K562 (cell line): ENCODE measurements at regions not wholly inside any gene's neighbourhood (a gene's known extent, or its start where the extent isn't known, plus 50 kb on each side); places are given as distances from the start of the nearest gene placed in this dataset.

ENCODE experiments used
- ATAC-seq: fragments of 200-7000 bp; cut with Tn5 transposase; 3 replicates; pipeline ENCODE4 v1.9.1; 2020; ENCODE audit warnings: moderate library complexity
- BruUV-seq: library from RNA; stranded (reverse); fragments of 400-500 nt; replicated peaks from 2 replicates; lab custom pipeline; 2021; lab: Mats Ljungman, UMichigan
- CTCF ChIA-PET: fragments of 300-600 bp; formaldehyde crosslinking; extraction: SDS; loops from one replicate; lab custom pipeline; 2021; ENCODE audit warnings: low intra/inter-chr PET ratio; lab: Yijun Ruan, JAX
- POLR2A ChIA-PET: fragments of 300-600, 350-650 bp; sonication (Branson Sonifier 250); formaldehyde crosslinking; extraction: SDS; loops from one replicate; lab custom pipeline; 2021; ENCODE audit warnings: antibody characterized with exemption, inconsistent platforms; lab: Yijun Ruan, JAX
- DNase-seq, 4 experiments: peaks; one replicate each; pipeline versions ENCODE4 v3.0.0 to v3.0.0-alpha.2; 2011 to 2018; ENCODE audit warnings: low spot score in 3 of 4, mixed read lengths in 3 of 4; ENCODE audit errors: extremely low read depth in 1 of 4
- FAIRE-seq: peaks from 2 replicates; lab custom pipeline; 2011; peaks lifted over from hg19 to GRCh38; lab: Jason Lieb, UNC
- H2AFZ ChIP-seq: 2 replicates; pipeline ENCODE4 v1.6.0; 2011; ENCODE audit warnings: low read depth, low read length, control low read depth, inconsistent platforms
- H3K27ac ChIP-seq: fragments of 200-600 bp; 3 replicates; pipeline ENCODE4 v1.8.0; 2011; ENCODE audit warnings: low read depth, mild to moderate bottlenecking, control low read depth, inconsistent platforms, low read length, moderate library complexity, mixed read lengths; ENCODE audit errors: extremely low read depth
- H3K27me3 ChIP-seq, 2 experiments: fragments of 300-600 bp in 1 of 2; 2 replicates in 1 of 2; 3 replicates in 1 of 2; pipeline versions ENCODE4 v1.6.0 to v1.8.0; 2011; ENCODE audit warnings: inconsistent platforms in 2 of 2, low read length in 2 of 2, mild to moderate bottlenecking in 1 of 2, mixed read lengths in 1 of 2, moderate library complexity in 1 of 2; ENCODE audit not compliant: control insufficient read depth in 2 of 2, insufficient read depth in 2 of 2
- H3K36me3 ChIP-seq: fragments of 300-600 bp; 3 replicates; pipeline ENCODE4 v1.8.0; 2011; ENCODE audit warnings: mild to moderate bottlenecking, low read length, inconsistent platforms; ENCODE audit not compliant: control insufficient read depth, insufficient read depth
- H3K4me1 ChIP-seq, 2 experiments: fragments of 200-600 bp in 1 of 2; replicated peaks in 1 of 2; 2 replicates in 1 of 2; 3 replicates in 1 of 2; pipeline versions ENCODE4 v1.5.1 to v1.8.0; 2011; ENCODE audit warnings: inconsistent platforms in 2 of 2, low read length in 2 of 2, mild to moderate bottlenecking in 1 of 2, mixed read lengths in 1 of 2, moderate library complexity in 1 of 2; ENCODE audit not compliant: control insufficient read depth in 2 of 2, insufficient read depth in 2 of 2
- H3K4me2 ChIP-seq: 2 replicates; pipeline ENCODE4 v1.6.1; 2011; ENCODE audit warnings: low read length, control low read depth, inconsistent platforms, mixed read lengths; ENCODE audit not compliant: insufficient read depth
- H3K4me3 ChIP-seq: fragments of 200-600 bp; sonication (generic), shearing (Covaris generic); 2 replicates; pipeline ENCODE4 v1.5.1; 2016; ENCODE audit warnings: control low read depth, inconsistent platforms
- H3K79me2 ChIP-seq: fragments of 200-600 bp; 3 replicates; pipeline ENCODE4 v1.8.0; 2011; ENCODE audit warnings: low read length, inconsistent platforms; ENCODE audit not compliant: control insufficient read depth, insufficient read depth
- H3K9ac ChIP-seq, 2 experiments: 2 replicates each; pipeline versions ENCODE4 v1.6.0 to v1.6.1; 2011; ENCODE audit warnings: low read depth in 2 of 2, low read length in 2 of 2, control low read depth in 1 of 2, inconsistent platforms in 1 of 2, mild to moderate bottlenecking in 1 of 2, mixed read lengths in 1 of 2; ENCODE audit not compliant: insufficient read depth in 1 of 2
- H3K9me1 ChIP-seq: one replicate; pipeline ENCODE4 v1.6.0; 2011; ENCODE audit warnings: inconsistent platforms, mild to moderate bottlenecking, low read length, moderate library complexity; ENCODE audit not compliant: control insufficient read depth, insufficient read depth
- H3K9me3 ChIP-seq: replicated peaks from 2 replicates; pipeline ENCODE4 v1.5.1; 2011; ENCODE audit warnings: low read depth, low read length, inconsistent platforms; ENCODE audit not compliant: control insufficient read depth, insufficient read depth
- H4K20me1 ChIP-seq: replicated peaks from 2 replicates; pipeline ENCODE4 v1.6.1; 2011; ENCODE audit warnings: low read length, inconsistent platforms, mixed read lengths; ENCODE audit not compliant: control insufficient read depth, insufficient read depth
- CBX2 ChIP-seq: fragments of 200-600 bp; sonication (generic); IDR thresholded peaks from one replicate; pipeline ENCODE4 v1.6.1; 2012; ENCODE audit warnings: mild to moderate bottlenecking, low read length, inconsistent platforms; ENCODE audit not compliant: insufficient read depth, poor library complexity, severe bottlenecking
- CBX8 ChIP-seq: fragments of 200-600 bp; sonication (generic); IDR thresholded peaks from 2 replicates; pipeline ENCODE4 v1.6.1; 2012; ENCODE audit warnings: borderline replicate concordance, mixed run types, low read depth, mild to moderate bottlenecking, moderate library complexity, mixed read lengths, low read length, control low read depth, inconsistent platforms; ENCODE audit not compliant: poor library complexity, severe bottlenecking; ENCODE audit errors: extremely low read depth
- CUX1 ChIP-seq: fragments of 200-800 bp; sonication (Bioruptor generic); IDR thresholded peaks from 2 replicates; pipeline ENCODE4 v1.6.1; 2016; ENCODE audit warnings: missing genetic modification characterization, missing compliant biosample characterization
- FOXM1 ChIP-seq, 2 experiments: fragments of 450-650 bp in 1 of 2; sonication (generic) in 1 of 2; formaldehyde crosslinking in 1 of 2; IDR thresholded peaks; 2 replicates each; pipeline versions ENCODE4 v1.6.1 to v1.9.0; 2017 to 2022; ENCODE audit warnings: low read depth in 2 of 2, mild to moderate bottlenecking in 2 of 2, missing genetic modification reagents in 1 of 2, moderate library complexity in 1 of 2
- GABPB1 ChIP-seq: sonication (generic); formaldehyde crosslinking; IDR thresholded peaks from 2 replicates; pipeline ENCODE4 v1.8.0; 2022; ENCODE audit warnings: mild to moderate bottlenecking, missing genetic modification reagents
- MAZ ChIP-seq, 2 experiments: fragments of 450-650 bp in 1 of 2; sonication (generic) in 1 of 2; formaldehyde crosslinking; IDR thresholded peaks in 1 of 2; conservative IDR thresholded peaks in 1 of 2; 2 replicates each; pipeline versions ENCODE4 v1.4.0 to v1.5.0; 2020; ENCODE audit warnings: mild to moderate bottlenecking in 1 of 2, missing genetic modification reagents in 1 of 2
- NONO ChIP-seq, 2 experiments: fragments of 200-400 bp in 1 of 2; fragments of 450-650 bp in 1 of 2; formaldehyde crosslinking in 1 of 2; IDR thresholded peaks; 2 replicates each; pipeline ENCODE4 v1.6.1; 2017; ENCODE audit warnings: low read depth in 2 of 2, mild to moderate bottlenecking in 2 of 2, moderate library complexity in 2 of 2, low read length in 1 of 2
- SMARCA4 ChIP-seq: fragments of 450-650 bp; IDR thresholded peaks from 2 replicates; pipeline ENCODE4 v1.6.1; 2016
- SOX6 ChIP-seq: fragments of 450-650 bp; IDR thresholded peaks from 2 replicates; pipeline ENCODE4 v1.6.1; 2014; ENCODE audit warnings: mild to moderate bottlenecking
- TCFL5 ChIP-seq: fragments of 250-450 bp; sonication (Bioruptor Pico); conservative IDR thresholded peaks from 2 replicates; pipeline ENCODE4 v1.6.1; 2021; ENCODE audit warnings: mild to moderate bottlenecking, moderate library complexity, matching md5 sums
- UBTF ChIP-seq, 2 experiments: IDR thresholded peaks; 2 replicates each; pipeline ENCODE4 v1.6.1; 2012; ENCODE audit warnings: improper control_type of control experiment in 2 of 2, low read depth in 2 of 2, low read length in 2 of 2, borderline replicate concordance in 1 of 2
- ZFX ChIP-seq: sonication (generic); formaldehyde crosslinking; IDR thresholded peaks from 2 replicates; pipeline ENCODE4 v1.8.0; 2022; ENCODE audit warnings: mild to moderate bottlenecking, missing genetic modification reagents, moderate library complexity
- ZNF507 ChIP-seq: conservative IDR thresholded peaks from 2 replicates; pipeline ENCODE4 v1.6.1; 2017; ENCODE audit warnings: missing genetic modification characterization, missing compliant biosample characterization
- WGBS: fragments of 100-300 bp; shearing (Covaris generic); methylation state at CpG from one replicate; pipeline ENCODE4 v1.1.6; 2016; ENCODE audit warnings: low coverage, mixed read lengths; ENCODE audit not compliant: insufficient coverage; ENCODE audit errors: missing lambda C conversion rate; 5-methylcytosine and 5-hydroxymethylcytosine counted together
- in situ Hi-C: fragments of 300-500 bp; cut with MboI; formaldehyde crosslinking; loops from 4 replicates; pipeline ENCODE4 v1.15.0; 2018; ENCODE audit warnings: inconsistent platforms, mixed read lengths
- intact Hi-C: fragments of 100-400 bp; cut with micrococcal nuclease; formaldehyde crosslinking; loops from 2 replicates; pipeline ENCODE4 v1.14.2; 2022

- in situ Hi-C loops = no loop called here
- no peaks in the 10 kb centered on the region for H3K36me3 ChIP-seq
- ATAC-seq = no peak
- no TSS peak for BruUV-seq
- no peaks in the 10 kb centered on the region for H3K9me3 ChIP-seq
- peaks cover 0 to 13% of the 10 kb centered on the region in 2 experiments; a peak in 3 of 5 replicates for H3K4me1 ChIP-seq
- intact Hi-C loops = loop anchor here (10.0 kb wide), 1 partner anchor 487 kb away; no protein-coding TSS in a partner anchor
- H3K79me2 ChIP-seq = no peaks in the 10 kb centered on the region
- ChIA-PET POLR2A (no interaction called here), CTCF (no interaction called here)
- H4K20me1 ChIP-seq = peaks cover 6% of the 10 kb centered on the region; the same call in 1 of the 2 replicates
- H3K4me3 ChIP-seq = no peak overlapping the region
- FAIRE-seq = no peak
- no peak for DNase-seq
- no peak overlapping the region for H2AFZ ChIP-seq
- WGBS = 0% methylated on average over 1 of the region's 1 CpG
- no peaks in the 10 kb centered on the region for H3K9me1 ChIP-seq
- H3K27ac ChIP-seq = no peak overlapping the region
- TF ChIP-seq SOX6 = no peak
- TF ChIP-seq ZNF507 (tag) = no peak
- TF ChIP-seq GABPB1 (CRISPR knock-in tag) = no peak
- no peak for TF ChIP-seq NONO (IDR thresholded peaks at IDR 0.05; ENCODE audit: low read depth in 2 of 2, low read length in 1 of 2)
- TF ChIP-seq SMARCA4 = no peak
- no peak for TF ChIP-seq CUX1 (CRISPR knock-in tag)
- no peak for TF ChIP-seq FOXM1 (IDR thresholded peaks at IDR 0.05; ENCODE audit: low read depth)
- TF ChIP-seq FOXM1 (CRISPR knock-in tag; IDR thresholded peaks at IDR 0.05; ENCODE audit: low read depth) = no peak
- TF ChIP-seq CBX2 = peak; percentile 36
- TF ChIP-seq ZFX (CRISPR knock-in tag) = no peak
- TF ChIP-seq TCFL5 (CRISPR knock-in tag) = no peak
- no peak for TF ChIP-seq UBTF (IDR thresholded peaks at IDR 0.05; ENCODE audit: borderline replicate concordance in 1 of 2, low read depth in 2 of 2, low read length in 2 of 2)
- no peak for TF ChIP-seq MAZ (CRISPR knock-in tag; conservative IDR thresholded peaks at IDR 0.05 in 1 of 2, IDR thresholded peaks at IDR 0.05 in 1 of 2)
- peak; percentile 74 for TF ChIP-seq CBX8
- H3K4me2 ChIP-seq = no peak overlapping the region
- H3K27me3 ChIP-seq = peaks cover 8 to 16% of the 10 kb centered on the region in 2 experiments; a peak in 4 of 5 replicates
- H3K9ac ChIP-seq = no peak overlapping the region
Observed at GRCh38 chr6:56841751-56842150, 113.2 kb upstream of the BEND6 start.
